HG02588 (cell line): ENCODE measurements at regions not wholly inside any gene's neighbourhood (a gene's known extent, or its start where the extent isn't known, plus 50 kb on each side); places are given as distances from the start of the nearest gene placed in this dataset.

ENCODE experiments used
- ATAC-seq: cut with Tn5 transposase; IDR thresholded peaks from one replicate; pipeline ENCODE4 v1.9.1; 2021; ENCODE audit warnings: mild to moderate bottlenecking, moderate library complexity; ENCODE audit not compliant: unreplicated experiment

- ATAC-seq: no peak
Measured at GRCh38 chr10:78524342-78524741, 490.7 kb downstream of the RPS24 start.

DNA sequence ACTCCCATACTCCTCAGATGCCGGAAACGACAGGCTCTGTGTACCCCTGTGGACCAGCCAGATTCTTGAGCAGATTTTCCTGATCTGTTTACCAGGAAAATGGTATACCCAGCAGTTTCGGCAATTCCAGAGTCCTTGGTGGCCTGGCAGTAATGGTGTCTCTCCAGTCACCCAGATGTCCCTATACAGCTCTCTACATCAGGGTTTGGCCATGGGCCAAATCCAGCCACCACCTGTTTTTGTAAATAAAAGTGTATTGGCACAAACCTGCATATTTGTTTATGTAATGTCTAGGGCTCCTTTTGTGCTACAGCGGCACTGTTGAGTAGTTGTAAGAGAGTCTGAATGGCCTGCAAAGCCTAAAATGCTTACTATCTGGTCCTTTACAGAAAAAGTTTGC, 491.3 kb downstream of the RPS24 start:
- no peak for ATAC-seq

GRCh38 chr10:78526347-78526746, 492.7 kb downstream of the RPS24 start:
- no peak for ATAC-seq

DNA sequence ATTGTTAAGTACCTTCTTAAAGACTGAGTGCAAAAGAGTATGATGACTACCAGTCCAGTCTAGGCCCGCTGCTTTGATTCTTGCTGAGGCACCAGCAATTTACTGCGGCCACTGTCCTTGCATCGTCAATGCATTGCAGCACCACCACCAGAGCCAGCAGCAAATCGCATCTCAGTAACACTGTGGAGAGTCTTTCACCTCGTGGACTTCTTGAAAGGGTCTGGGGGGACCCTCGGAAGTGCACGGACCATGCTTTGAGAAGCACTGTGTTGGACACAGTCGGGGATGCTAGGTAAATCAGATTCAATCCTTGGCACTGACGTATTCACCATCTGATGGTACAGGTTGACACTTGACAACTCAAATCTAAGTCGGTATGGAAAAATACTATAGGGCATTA, 493.6 kb downstream of the RPS24 start:
- no peak for ATAC-seq

- no peak for ATAC-seq
Measured at GRCh38 chr10:78528749-78529204, 495.1 kb downstream of the RPS24 start.

DNA sequence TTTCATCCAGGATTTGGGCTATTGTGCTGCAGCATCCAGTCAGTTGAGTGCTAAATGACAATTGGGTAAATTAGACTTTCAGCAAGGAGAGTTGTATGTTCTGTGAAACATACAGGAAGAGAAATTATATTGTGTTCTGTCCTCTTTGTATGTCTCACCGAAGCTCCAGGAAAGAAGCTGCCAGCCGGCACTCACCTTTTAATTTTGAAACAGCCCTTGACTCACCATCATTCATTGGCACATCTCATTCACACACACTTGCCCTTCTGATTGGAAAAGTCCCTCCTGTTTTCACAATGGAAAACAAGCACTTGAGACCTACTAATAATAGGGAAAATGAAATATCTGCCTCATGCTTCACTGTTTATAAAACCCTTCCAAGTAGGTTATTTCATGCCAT, 495.6 kb downstream of the RPS24 start:
- ATAC-seq: no peak

DNA sequence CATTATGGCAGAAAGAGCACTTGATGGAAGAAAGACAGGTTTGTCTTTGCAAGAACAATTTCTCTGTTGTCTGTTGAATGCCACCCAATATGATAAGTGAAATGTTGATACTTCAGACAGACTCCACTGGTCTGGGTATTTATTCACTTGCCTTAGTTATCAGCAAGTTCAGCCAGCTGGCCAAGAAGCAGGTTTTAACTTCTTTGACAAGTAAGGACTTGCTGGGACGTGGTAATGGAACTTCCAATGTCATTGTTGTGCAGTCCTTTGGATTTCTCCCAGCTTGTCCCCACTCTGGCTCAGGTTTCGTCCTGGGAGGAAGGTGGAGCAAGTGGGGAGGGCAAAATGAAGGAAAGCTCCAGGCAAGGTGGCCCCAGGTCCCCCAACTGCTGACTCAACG, 497.4 kb downstream of the RPS24 start:
- no peak for ATAC-seq

GRCh38 chr10:78532480-78533042, 498.9 kb downstream of the RPS24 start:
- ATAC-seq: no peak

DNA sequence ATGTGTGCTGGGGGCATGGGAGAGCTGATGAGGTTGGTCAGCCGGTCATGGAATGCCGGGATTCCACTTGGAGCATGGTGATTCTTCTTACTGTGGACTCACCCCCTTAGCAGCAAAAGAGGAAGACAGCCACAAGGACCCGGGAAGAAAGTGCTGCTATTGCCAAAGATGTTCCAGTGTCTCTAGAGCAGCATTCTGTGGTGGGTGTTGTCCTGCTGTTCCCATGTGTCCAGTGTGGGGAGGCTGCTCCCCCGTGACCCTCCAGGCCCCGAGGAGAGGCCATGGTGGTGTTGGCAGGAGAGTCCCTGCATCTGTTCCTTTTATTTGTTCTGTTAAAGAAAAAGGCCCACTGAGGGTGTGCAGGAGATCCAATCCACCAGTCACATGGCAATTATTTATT, 499.4 kb downstream of the RPS24 start:
- no peak for ATAC-seq

- ATAC-seq: no peak
Measured at GRCh38 chr10:78533776-78534175, 500.1 kb downstream of the RPS24 start.

- ATAC-seq: no peak
Measured at GRCh38 chr10:78535716-78536218, 502.1 kb downstream of the RPS24 start.

GRCh38 chr10:78537018-78537417, 503.4 kb downstream of the RPS24 start:
- no peak for ATAC-seq

- no peak for ATAC-seq
Measured at GRCh38 chr10:78539247-78539766, 505.6 kb downstream of the RPS24 start.

DNA sequence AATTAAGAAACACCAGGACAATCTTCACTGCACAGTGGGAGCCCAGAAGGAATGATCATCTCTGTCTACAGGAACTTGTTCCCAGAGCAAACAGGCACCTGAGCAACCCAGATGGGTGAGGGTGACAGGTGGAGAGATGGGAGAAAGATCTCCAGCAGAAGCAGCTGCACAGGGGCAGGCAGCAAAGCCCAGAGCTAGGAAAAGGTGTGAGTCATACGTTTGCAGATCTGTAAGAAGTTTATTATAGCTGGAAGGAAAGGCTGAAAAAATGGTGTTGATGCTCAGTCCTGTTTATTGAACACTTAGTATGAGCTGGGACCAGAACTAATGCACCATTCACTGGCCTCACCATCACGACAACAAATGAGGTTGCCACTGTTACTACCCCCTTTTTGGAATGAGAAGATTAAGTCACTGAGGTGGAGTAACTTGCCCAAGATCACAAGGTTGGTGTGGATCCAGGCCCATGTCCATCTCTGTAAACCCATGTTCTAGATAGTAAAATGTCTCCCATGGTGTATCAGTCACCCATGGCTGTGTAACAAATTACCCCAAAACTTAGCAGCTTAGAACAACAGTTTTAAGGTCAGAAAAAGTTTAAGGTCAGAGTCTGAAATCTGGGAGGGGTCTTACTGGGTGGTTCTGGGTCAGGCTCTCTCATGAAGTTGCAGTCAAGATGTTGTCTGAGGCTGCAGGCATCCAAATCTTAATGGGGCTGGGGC, 506.9 kb downstream of the RPS24 start:
- no peak for ATAC-seq

DNA sequence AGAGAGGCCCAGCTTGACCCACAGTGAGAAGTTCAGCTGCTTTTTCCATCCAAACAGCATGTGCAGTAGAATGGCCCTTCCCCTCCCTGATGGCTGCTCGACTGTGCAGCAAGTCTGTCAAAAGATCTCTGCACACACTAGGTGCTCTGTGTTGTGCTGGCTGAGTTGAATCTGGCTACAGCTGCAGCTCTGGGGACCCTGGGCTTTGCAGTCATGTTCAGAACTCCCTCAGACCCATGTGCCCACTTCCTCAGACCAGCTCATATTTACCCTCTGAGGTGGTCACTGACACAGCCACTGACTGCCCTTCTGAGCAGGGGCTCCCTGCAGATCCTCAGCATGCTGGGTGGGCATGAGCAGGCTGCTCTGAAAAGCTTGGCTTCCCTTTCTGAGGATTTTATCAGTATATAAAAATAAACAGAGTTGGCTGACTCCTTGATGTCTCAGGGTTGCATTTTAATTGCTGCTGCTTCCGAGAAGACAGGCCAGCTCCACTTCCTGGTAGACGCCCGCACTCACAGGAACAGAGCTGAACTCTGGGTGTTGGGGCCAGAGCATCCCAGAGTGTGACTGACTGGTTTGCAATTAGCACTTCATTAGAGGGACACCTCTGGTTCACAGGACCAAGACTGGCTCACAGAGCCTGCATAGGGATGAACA, 507.9 kb downstream of the RPS24 start:
- ATAC-seq: no peak

GRCh38 chr10:78542141-78542489, 508.5 kb downstream of the RPS24 start:
- ATAC-seq: no peak

GRCh38 chr10:78542521-78542920, 508.9 kb downstream of the RPS24 start:
- no peak for ATAC-seq

DNA sequence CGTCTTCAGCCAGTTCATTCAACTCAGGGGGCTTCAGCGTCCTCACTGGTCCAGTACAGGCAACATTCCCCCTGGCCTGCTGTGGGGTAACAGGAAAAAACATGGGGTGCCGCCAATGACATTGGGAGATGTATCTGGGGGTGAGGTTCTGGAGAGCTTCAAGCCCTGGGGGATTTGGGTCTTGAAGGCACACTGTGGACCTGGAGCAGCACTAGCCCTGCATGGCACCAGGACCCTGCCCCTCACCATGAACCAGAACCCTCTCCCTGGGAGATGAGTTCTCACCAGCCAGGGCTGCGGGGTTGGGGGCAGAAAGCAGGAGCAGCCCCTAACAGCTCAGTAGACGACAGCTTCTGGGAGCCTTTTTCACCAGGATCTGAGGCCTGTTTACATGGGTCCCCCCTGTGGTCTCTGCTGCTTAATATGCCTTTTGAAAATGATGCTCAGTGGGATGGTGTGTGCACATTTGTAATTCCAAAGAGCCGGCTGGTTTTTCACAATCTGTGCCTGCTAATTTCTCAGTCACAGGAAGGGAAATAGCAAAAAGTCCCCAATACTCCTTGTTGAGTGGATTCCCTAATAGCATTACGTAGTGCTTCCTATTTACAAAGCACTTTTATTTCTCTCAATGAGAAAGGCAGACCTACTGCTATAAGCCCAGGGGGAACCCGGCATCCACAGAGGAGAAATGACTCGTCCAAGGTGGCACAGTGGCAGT, 509.5 kb downstream of the RPS24 start:
- no peak for ATAC-seq

GRCh38 chr10:78543749-78544362, 510.2 kb downstream of the RPS24 start:
- no peak for ATAC-seq

GRCh38 chr10:78544423-78545090, 510.9 kb downstream of the RPS24 start:
- no peak for ATAC-seq
